ENCODE measurements at regions not wholly inside any gene's neighbourhood (a gene's known extent, or its start where the extent isn't known, plus 50 kb on each side); places are given as distances from the start of the nearest gene placed in this dataset.

- peaks cover 33% of the 10 kb centered on the region for H3K4me1 ChIP-seq (ENCODE audit: control insufficient read depth, insufficient read depth, low read length)
- no peak overlapping the region for H3K4me3 ChIP-seq (ENCODE audit: low read length)
- H3K9ac ChIP-seq (ENCODE audit: low read length): no peak overlapping the region
- H3K36me3 ChIP-seq (ENCODE audit: control insufficient read depth, insufficient read depth, low read length): no peaks in the 10 kb centered on the region
- no peaks in the 10 kb centered on the region for H3K9me3 ChIP-seq (ENCODE audit: control insufficient read depth, low read length)
- H3K27me3 ChIP-seq (ENCODE audit: control insufficient read depth, insufficient read depth, low read length): no peaks in the 10 kb centered on the region
Measured at GRCh38 chr6:56746767-56747504, 104.2 kb upstream of the DST start.

- H3K9me3 ChIP-seq (ENCODE audit: control insufficient read depth, low read length): no peaks in the 10 kb centered on the region
- H3K9ac ChIP-seq (ENCODE audit: low read length): no peak overlapping the region
- no peaks in the 10 kb centered on the region for H3K36me3 ChIP-seq (ENCODE audit: control insufficient read depth, insufficient read depth, low read length)
- H3K4me1 ChIP-seq (ENCODE audit: control insufficient read depth, insufficient read depth, low read length): peaks cover 33% of the 10 kb centered on the region
- H3K4me3 ChIP-seq (ENCODE audit: low read length): no peak overlapping the region
- no peaks in the 10 kb centered on the region for H3K27me3 ChIP-seq (ENCODE audit: control insufficient read depth, insufficient read depth, low read length)
Measured at GRCh38 chr6:56745971-56746370, 103.3 kb upstream of the DST start.

GRCh38 chr6:56745081-56745480, 102.4 kb upstream of the DST start:
- Histone ChIP-seq H3K27me3 (ENCODE audit: control insufficient read depth, insufficient read depth, low read length) (no peaks in the 10 kb centered on the region), H3K4me1 (ENCODE audit: control insufficient read depth, insufficient read depth, low read length) (peaks cover 28% of the 10 kb centered on the region), H3K36me3 (ENCODE audit: control insufficient read depth, insufficient read depth, low read length) (no peaks in the 10 kb centered on the region), H3K4me3 (ENCODE audit: low read length) (no peak overlapping the region), H3K9ac (ENCODE audit: low read length) (no peak overlapping the region), H3K9me3 (ENCODE audit: control insufficient read depth, low read length) (no peaks in the 10 kb centered on the region)

- no peak overlapping the region for H3K9ac ChIP-seq (ENCODE audit: low read length)
- no peaks in the 10 kb centered on the region for H3K9me3 ChIP-seq (ENCODE audit: control insufficient read depth, low read length)
- no peak overlapping the region for H3K4me3 ChIP-seq (ENCODE audit: low read length)
- no peaks in the 10 kb centered on the region for H3K27me3 ChIP-seq (ENCODE audit: control insufficient read depth, insufficient read depth, low read length)
- peaks cover 22% of the 10 kb centered on the region for H3K4me1 ChIP-seq (ENCODE audit: control insufficient read depth, insufficient read depth, low read length)
- no peaks in the 10 kb centered on the region for H3K36me3 ChIP-seq (ENCODE audit: control insufficient read depth, insufficient read depth, low read length)
Measured at GRCh38 chr6:56744528-56744927, 101.8 kb upstream of the DST start.

GRCh38 chr6:56742122-56742791, 99.6 kb upstream of the DST start:
- H3K4me3 ChIP-seq (ENCODE audit: low read length): peak overlapping the region; percentile 53
- H3K27me3 ChIP-seq (ENCODE audit: control insufficient read depth, insufficient read depth, low read length): no peaks in the 10 kb centered on the region
- peak overlapping the region; percentile 47 for H3K9ac ChIP-seq (ENCODE audit: low read length)
- H3K9me3 ChIP-seq (ENCODE audit: control insufficient read depth, low read length): no peaks in the 10 kb centered on the region
- peaks cover 16% of the 10 kb centered on the region for H3K4me1 ChIP-seq (ENCODE audit: control insufficient read depth, insufficient read depth, low read length)
- no peaks in the 10 kb centered on the region for H3K36me3 ChIP-seq (ENCODE audit: control insufficient read depth, insufficient read depth, low read length)

- Histone ChIP-seq H3K27me3 (ENCODE audit: control insufficient read depth, insufficient read depth, low read length) (no peaks in the 10 kb centered on the region), H3K4me3 (ENCODE audit: low read length) (no peak overlapping the region), H3K4me1 (ENCODE audit: control insufficient read depth, insufficient read depth, low read length) (peaks cover 16% of the 10 kb centered on the region), H3K9ac (ENCODE audit: low read length) (peak overlapping the region; percentile 9), H3K36me3 (ENCODE audit: control insufficient read depth, insufficient read depth, low read length) (no peaks in the 10 kb centered on the region), H3K9me3 (ENCODE audit: control insufficient read depth, low read length) (no peaks in the 10 kb centered on the region)
Measured at GRCh38 chr6:56741472-56741871, 98.8 kb upstream of the DST start.

- H3K4me1 ChIP-seq (ENCODE audit: control insufficient read depth, insufficient read depth, low read length): peaks cover 16% of the 10 kb centered on the region
- H3K36me3 ChIP-seq (ENCODE audit: control insufficient read depth, insufficient read depth, low read length): no peaks in the 10 kb centered on the region
- H3K27me3 ChIP-seq (ENCODE audit: control insufficient read depth, insufficient read depth, low read length): no peaks in the 10 kb centered on the region
- H3K9me3 ChIP-seq (ENCODE audit: control insufficient read depth, low read length): no peaks in the 10 kb centered on the region
- no peak overlapping the region for H3K9ac ChIP-seq (ENCODE audit: low read length)
- H3K4me3 ChIP-seq (ENCODE audit: low read length): no peak overlapping the region
Measured at GRCh38 chr6:56739836-56740815, 97.4 kb upstream of the DST start.

GRCh38 chr6:56736804-56737203, 94.1 kb upstream of the DST start:
- no peaks in the 10 kb centered on the region for H3K36me3 ChIP-seq (ENCODE audit: control insufficient read depth, insufficient read depth, low read length)
- peaks cover 10% of the 10 kb centered on the region for H3K4me1 ChIP-seq (ENCODE audit: control insufficient read depth, insufficient read depth, low read length)
- H3K9ac ChIP-seq (ENCODE audit: low read length): no peak overlapping the region
- no peak overlapping the region for H3K4me3 ChIP-seq (ENCODE audit: low read length)
- no peaks in the 10 kb centered on the region for H3K9me3 ChIP-seq (ENCODE audit: control insufficient read depth, low read length)
- H3K27me3 ChIP-seq (ENCODE audit: control insufficient read depth, insufficient read depth, low read length): no peaks in the 10 kb centered on the region

GRCh38 chr6:56734335-56734734, 91.6 kb upstream of the DST start:
- H3K9me3 ChIP-seq (ENCODE audit: control insufficient read depth, low read length): no peaks in the 10 kb centered on the region
- H3K4me1 ChIP-seq (ENCODE audit: control insufficient read depth, insufficient read depth, low read length): peaks cover 26% of the 10 kb centered on the region
- no peak overlapping the region for H3K4me3 ChIP-seq (ENCODE audit: low read length)
- no peaks in the 10 kb centered on the region for H3K36me3 ChIP-seq (ENCODE audit: control insufficient read depth, insufficient read depth, low read length)
- H3K9ac ChIP-seq (ENCODE audit: low read length): no peak overlapping the region
- no peaks in the 10 kb centered on the region for H3K27me3 ChIP-seq (ENCODE audit: control insufficient read depth, insufficient read depth, low read length)

- H3K27me3 ChIP-seq (ENCODE audit: control insufficient read depth, insufficient read depth, low read length): no peaks in the 10 kb centered on the region
- H3K4me1 ChIP-seq (ENCODE audit: control insufficient read depth, insufficient read depth, low read length): peaks cover 30% of the 10 kb centered on the region
- H3K4me3 ChIP-seq (ENCODE audit: low read length): no peak overlapping the region
- no peaks in the 10 kb centered on the region for H3K9me3 ChIP-seq (ENCODE audit: control insufficient read depth, low read length)
- no peak overlapping the region for H3K9ac ChIP-seq (ENCODE audit: low read length)
- no peaks in the 10 kb centered on the region for H3K36me3 ChIP-seq (ENCODE audit: control insufficient read depth, insufficient read depth, low read length)
Measured at GRCh38 chr6:56733211-56733697, 90.6 kb upstream of the DST start.

GRCh38 chr6:56732517-56732916, 89.8 kb upstream of the DST start:
- Histone ChIP-seq H3K9ac (ENCODE audit: low read length) (no peak overlapping the region), H3K4me1 (ENCODE audit: control insufficient read depth, insufficient read depth, low read length) (peaks cover 37% of the 10 kb centered on the region), H3K36me3 (ENCODE audit: control insufficient read depth, insufficient read depth, low read length) (no peaks in the 10 kb centered on the region)

More at GRCh38 chr6:56732517-56732916, 89.8 kb upstream of the DST start:
- Histone ChIP-seq H3K27me3 (ENCODE audit: control insufficient read depth, insufficient read depth, low read length) (no peaks in the 10 kb centered on the region), H3K4me3 (ENCODE audit: low read length) (no peak overlapping the region), H3K9me3 (ENCODE audit: control insufficient read depth, low read length) (no peaks in the 10 kb centered on the region)

All from mucosa of stomach (tissue), 1 donor.